Effector CD8-positive, alpha-beta T cell (primary cell): ENCODE measurements at regions not wholly inside any gene's neighbourhood (a gene's known extent, or its start where the extent isn't known, plus 50 kb on each side); places are given as distances from the start of the nearest gene placed in this dataset.
"Not testable (repeated sequence)": the region's sequence is repeated elsewhere in the genome, so short reads cannot be mapped to it uniquely, and the experiment has no call there.

Source experiments
- DNase-seq: peaks from one replicate; lab custom pipeline; 2025; lab: John Stamatoyannopoulos, UW

DNA sequence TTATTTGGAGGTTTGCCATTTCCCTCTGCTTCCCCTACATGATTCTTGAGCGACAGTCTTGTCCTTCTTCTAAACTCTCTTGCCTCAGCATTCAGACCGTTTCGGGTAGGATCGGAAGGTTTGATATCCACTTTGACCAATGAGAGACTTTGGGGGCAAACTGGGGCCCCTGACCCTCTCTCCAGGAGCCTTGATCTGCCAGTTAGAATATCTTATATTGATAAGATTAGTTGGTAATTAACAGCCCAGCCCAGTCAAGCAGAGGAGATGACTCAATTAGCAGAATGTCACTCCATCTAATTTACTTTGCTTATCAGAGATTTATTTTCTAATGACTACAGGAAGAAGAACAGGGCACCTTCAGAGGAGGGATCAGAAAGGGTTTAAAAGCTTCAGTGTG is 532.8 kb downstream of the XYLT1 start:
- no peak for DNase-seq

- DNase-seq = no peak
These were observed 531.8 kb downstream of the XYLT1 start for GRCh38 chr16:16938980-16939379.

DNA sequence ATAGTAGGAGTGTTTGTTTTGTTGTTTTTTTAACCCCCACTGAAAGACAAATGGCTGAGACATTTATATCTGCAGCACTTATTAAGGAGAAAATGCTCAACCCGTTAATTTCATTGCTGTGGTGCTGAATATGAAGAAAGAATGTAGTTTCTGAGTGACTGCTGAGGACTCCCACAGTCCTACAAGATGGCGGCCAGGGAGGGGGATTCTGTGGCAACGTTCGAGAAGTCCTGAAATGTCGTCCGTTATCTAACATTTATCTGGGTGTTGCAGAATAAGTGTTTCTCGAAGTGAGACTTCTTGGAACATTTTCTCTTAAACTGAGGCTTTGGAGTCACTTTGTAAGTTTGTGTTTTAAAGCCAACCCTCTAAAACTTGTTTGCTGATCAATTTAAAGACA is 530.4 kb downstream of the XYLT1 start:
- no peak for DNase-seq

DNA sequence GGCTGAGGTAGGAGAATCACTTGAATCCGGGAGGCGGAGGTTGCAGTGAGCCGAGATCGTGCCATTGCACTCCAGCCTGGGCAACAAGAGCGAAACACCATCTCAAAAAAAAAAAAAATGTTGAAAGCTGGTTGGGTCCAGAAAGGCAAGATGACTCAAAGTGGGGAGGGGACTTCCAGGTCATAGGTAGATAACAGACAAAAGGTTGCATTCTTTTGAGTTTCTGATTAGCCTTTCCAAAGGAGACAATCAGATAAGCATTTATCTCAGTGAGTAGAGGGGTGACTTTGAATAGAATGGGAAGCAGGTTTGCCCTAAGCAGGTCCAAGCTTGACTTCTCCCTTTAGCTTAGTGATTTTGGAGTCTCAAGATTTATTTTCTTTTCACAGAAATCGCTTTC is 527.9 kb downstream of the XYLT1 start:
- not testable (repeated sequence) for DNase-seq

DNA sequence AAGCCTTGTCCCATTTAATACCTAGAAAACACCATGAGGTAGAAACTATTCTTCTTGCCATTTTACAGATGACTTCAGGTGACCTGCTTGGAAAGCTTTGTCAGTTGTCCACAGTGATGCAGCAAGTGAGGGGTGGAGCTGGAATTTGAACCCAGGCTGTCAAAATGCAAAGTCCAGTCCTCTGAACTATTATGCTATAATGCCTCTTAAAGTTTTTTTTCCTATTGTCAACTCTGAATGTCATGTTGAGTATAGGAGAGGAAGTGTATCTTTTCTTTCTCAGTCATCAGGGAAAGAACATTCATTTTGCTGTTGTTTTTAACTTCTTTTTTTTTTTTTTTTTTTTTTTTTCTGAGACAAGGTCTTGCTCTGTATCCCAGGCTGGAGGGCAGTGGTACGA is 525.6 kb downstream of the XYLT1 start:
- no peak for DNase-seq

DNA sequence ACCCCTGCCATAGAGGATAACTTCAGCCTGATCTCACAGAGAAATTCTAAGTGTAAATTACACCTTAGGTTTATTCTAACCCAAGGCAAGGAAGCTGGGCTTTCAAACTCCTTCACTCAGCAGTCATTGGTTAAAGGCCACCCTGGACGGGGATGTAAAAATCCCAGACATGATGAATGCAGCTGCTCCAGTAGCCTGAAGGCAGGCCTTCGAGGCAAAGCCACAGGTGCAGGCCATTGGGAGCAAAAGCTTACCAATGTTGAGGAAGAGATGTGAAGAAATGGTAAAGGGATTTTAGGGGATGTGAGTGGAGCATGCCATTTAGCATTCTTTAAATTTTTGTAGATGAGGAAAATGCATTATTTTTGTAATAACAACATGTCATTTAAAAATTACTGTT is 514.4 kb downstream of the XYLT1 start:
- DNase-seq = no peak

- DNase-seq = no peak
These were observed 510.0 kb downstream of the XYLT1 start for GRCh38 chr16:16960785-16961184.

- DNase-seq = no peak
These were observed 504.3 kb downstream of the XYLT1 start for GRCh38 chr16:16966439-16966838.

DNA sequence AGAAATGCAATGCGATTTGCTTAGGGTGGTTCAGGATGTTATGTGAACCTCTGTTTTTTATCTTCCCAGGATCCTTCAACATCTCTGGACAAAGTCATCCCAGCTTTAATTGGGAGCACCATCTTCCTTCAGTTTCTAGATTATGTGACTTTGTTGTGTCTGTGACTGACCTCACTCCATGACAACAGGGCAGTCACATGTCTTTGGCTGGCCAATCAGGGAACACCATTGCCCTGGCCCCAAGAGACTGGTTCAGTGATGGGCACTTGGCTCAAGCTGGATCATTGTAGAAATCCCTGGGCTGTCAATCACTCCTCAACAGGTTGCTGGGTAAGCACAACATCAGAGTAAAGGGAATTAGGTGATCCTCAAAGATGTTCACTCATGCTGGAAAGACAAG is 499.7 kb downstream of the XYLT1 start:
- no peak for DNase-seq

DNA sequence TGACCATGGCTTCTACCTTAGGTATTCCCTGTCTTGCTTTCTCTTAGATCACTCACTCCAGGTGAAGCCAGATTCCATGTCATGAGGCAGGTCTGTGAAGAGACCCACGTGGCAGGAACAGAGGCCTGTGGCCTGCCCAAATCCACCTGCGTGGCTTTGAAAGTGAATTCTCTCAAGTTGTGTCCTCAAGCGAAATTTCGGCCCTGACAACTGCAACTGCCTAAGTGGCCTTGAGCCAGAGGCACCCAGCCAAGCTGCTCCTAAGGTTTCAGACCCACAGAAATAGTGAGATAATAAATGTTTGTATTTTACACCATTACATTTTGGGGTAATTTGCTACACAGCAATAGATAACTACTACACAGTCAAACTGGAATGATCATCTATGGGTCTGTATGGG is 497.9 kb downstream of the XYLT1 start:
- no peak for DNase-seq

DNA sequence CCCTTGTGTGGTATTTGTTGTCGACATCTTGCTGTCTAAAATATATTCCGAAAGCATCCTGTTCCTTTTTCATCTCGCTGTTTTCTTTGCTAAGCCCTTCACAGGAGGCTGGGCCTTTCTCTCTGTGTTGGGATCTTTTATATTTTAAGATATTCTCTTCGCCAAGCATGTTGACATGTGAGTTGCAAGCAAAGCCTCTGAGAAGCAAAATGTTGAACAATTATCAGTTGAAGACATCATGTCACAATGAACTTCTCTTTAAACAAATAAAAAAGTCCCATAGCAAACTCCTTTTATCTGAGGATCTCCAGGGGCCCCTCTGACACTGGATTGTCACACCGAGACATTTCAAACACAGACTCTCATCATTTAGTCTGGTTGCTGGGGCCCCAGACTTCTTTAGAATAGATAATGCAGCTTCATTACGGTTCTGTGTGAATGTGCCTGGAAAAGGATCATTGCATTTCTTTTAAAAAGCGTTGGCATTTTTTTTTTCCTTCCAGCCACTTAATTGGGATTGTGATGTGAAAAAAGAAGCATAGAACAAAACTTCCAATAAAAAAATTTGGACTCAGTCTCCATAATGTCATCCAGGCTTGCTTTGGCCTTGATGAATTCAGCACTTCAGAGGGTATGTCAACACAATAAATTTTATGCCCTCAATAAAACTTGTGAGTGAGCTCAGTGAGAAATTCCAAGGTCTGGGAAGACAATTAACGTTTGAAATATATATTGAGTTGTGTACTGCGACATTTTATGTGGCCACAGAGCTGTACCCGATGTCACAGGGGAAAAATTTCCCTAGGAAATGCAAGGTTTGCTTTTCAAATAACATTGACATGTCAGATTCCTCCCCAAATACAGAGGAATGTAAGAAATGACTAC is 496.8 kb downstream of the XYLT1 start:
- DNase-seq = no peak

GRCh38 chr16:16982614-16983013 is 488.1 kb downstream of the XYLT1 start:
- DNase-seq = no peak

GRCh38 chr16:16983582-16983981 is 487.2 kb downstream of the XYLT1 start:
- DNase-seq = no peak

- not testable (repeated sequence) for DNase-seq
These were observed 486.7 kb downstream of the XYLT1 start for GRCh38 chr16:16984091-16984490.

GRCh38 chr16:16985707-16986106 is 485.1 kb downstream of the XYLT1 start:
- no peak for DNase-seq

DNA sequence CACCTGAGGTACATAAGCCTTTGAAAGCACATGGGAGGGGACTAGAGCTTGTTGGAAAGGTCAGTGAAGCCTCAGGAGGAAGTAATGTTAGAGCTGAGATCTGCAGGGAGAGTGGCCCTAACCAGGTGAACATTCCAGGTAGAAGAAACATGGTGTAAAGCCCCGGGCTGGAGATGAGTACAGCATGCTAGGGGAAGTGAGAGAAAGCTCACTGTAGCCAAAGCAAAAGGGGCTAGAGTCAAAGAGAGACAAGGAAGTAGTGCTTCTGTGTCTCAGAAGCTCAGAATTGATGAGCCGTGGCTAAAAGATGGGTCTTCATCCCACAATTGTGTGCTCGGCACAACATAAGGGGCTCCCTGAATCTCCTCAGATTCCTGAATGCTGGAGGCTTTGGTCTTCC is 481.8 kb downstream of the XYLT1 start:
- DNase-seq = no peak

GRCh38 chr16:16989368-16989767 is 481.4 kb downstream of the XYLT1 start:
- no peak for DNase-seq

- DNase-seq = no peak
These were observed 479.0 kb downstream of the XYLT1 start for GRCh38 chr16:16991711-16992110.

GRCh38 chr16:16992975-16993765 is 477.6 kb downstream of the XYLT1 start:
- no peak for DNase-seq

DNA sequence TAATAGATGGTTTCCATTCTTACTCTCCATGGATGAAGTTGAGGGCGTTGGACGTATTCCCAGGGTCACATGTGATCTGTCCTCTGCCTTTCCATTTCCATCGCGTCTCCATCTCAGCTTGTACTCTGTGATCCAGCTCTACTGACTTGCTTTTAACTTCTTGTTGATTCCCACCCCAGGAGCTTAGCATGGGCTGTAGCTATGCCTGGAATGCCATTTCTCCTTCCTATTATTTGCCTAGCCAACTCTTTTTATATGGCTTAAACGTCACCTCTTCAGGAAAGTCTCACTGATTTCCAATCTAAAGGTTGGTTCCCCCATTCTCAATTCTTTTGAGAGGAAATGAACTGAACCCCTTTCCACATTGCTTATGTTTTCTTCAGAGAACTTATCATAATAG is 475.9 kb downstream of the XYLT1 start:
- DNase-seq = no peak

- no peak for DNase-seq
These were observed 473.9 kb downstream of the XYLT1 start for GRCh38 chr16:16996827-16997226.

GRCh38 chr16:16997349-16997748 is 473.4 kb downstream of the XYLT1 start:
- no peak for DNase-seq

GRCh38 chr16:17001471-17001870 is 469.3 kb downstream of the XYLT1 start:
- no peak for DNase-seq
